ENCODE measurements at regions not wholly inside any gene's neighbourhood (a gene's known extent, or its start where the extent isn't known, plus 50 kb on each side); places are given as distances from the start of the nearest gene placed in this dataset.
A peak's percentile ranks its signal among the peaks of the same experiment; 100 is the strongest.

DNA sequence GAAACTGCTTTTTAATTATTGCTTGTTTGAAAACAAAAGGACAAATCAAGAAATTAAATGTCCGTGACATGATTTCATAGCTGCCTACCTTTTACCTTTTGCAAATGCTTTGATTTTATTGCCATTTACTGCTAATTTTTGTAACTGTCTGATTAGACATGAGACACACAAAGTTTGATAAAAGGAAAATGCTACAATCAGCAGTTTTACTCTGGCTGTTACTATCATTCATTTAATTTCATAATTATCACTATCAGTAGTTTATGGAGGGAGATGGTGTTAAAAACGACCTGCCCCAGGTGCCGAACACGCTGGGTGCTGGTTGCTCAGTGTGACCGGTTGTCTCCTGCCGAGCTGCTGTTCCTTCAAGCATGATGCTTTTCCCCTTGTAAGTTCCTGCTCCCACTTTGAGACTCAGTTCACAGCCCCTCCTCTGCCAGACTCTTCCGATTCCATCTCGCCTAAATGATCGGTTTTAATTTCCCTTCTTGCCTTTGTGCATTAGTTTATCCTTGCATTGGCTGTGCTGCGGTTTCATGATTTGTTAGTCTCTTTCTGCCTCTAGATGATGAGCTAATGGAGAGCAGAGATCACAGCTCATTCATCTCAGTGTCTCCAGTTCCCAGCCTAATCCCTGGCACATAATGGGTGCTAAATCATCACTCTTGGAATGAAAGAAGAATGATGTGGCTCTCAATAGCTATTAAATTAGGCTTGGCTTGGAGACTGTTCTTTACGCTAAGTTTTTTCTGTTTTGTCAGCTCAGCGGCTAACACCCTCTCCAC lies 110.6 kb downstream of the PFKFB3 start:
- no peak overlapping the region for H3K4me3 ChIP-seq (replicated peaks in 1 of 2; ENCODE audit: low read depth in 2 of 2, low read length in 2 of 2)
- TF ChIP-seq, protein P1, sequence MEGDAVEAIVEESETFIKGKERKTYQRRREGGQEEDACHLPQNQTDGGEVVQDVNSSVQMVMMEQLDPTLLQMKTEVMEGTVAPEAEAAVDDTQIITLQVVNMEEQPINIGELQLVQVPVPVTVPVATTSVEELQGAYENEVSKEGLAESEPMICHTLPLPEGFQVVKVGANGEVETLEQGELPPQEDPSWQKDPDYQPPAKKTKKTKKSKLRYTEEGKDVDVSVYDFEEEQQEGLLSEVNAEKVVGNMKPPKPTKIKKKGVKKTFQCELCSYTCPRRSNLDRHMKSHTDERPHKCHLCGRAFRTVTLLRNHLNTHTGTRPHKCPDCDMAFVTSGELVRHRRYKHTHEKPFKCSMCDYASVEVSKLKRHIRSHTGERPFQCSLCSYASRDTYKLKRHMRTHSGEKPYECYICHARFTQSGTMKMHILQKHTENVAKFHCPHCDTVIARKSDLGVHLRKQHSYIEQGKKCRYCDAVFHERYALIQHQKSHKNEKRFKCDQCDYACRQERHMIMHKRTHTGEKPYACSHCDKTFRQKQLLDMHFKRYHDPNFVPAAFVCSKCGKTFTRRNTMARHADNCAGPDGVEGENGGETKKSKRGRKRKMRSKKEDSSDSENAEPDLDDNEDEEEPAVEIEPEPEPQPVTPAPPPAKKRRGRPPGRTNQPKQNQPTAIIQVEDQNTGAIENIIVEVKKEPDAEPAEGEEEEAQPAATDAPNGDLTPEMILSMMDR (IDR thresholded peaks at IDR 0.05; ENCODE audit: low read depth, low read length) = no peak
- DNase-seq (ENCODE audit: low read depth in 2 of 2) = no peak

GRCh38 chr10:6314620-6315205 lies 112.0 kb downstream of the PFKFB3 start:
- H3K4me3 ChIP-seq (replicated peaks in 1 of 2; ENCODE audit: low read depth in 2 of 2, low read length in 2 of 2) = no peak overlapping the region
- TF ChIP-seq, protein P1 (IDR thresholded peaks at IDR 0.05; ENCODE audit: low read depth, low read length) = no peak
- DNase-seq (ENCODE audit: low read depth in 2 of 2) = no peak

DNA sequence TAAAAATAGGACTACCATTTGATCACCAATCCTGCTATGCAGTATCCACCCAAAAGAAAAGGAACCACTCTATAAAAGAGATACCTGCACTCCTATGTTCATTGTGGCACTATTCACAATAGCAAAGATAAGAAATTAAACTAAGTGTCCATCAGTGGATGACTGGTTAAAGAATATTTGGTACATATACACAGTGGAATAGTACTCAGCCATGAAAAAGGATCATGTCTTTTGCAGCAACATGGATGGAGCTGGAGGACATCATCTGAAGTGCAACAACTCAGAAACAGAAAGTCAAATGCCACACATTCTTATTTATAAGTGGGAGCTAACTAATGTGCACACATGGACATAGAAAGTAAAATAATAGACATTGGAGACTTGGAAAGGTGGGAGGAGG lies 116.4 kb downstream of the PFKFB3 start:
- TF ChIP-seq, protein P1 (IDR thresholded peaks at IDR 0.05; ENCODE audit: low read depth, low read length) = no peak

DNA sequence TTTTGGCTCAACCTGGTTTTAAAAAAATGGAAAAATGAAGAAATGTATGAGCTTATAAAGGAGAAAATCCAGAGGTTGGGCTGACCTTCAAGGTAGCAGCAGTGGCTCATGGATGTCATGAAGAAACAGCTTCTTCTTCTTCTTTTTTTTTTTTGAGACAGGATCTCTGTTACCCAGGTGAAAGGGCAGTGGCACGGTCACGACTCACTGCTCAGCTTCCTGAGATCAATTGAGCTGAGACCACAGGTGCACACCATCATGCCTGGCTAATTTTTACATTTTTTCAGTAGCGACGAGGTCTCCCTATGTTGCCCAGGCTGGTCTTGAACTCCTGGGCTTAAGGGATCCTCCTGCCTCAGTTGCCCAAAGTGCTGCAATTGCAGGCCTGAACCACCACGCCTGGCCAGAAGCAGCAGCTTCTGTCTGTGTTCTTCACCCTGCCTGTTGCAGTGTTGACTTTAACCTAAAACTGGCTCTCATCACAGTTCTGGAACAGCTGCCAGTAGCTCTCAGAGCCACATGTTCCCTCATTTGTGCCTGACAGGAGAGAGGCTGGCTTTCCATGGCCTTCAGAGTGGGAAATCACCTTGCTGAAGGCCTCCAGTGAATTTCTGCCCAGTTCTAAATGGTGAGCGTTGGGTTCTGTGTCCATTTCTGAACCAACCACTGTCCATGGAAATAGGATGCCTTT lies 117.7 kb downstream of the PFKFB3 start:
- DNase-seq (ENCODE audit: low read depth in 2 of 2) = no peak
- TF ChIP-seq, protein P1 (IDR thresholded peaks at IDR 0.05; ENCODE audit: low read depth, low read length) = no peak
- H3K4me3 ChIP-seq (replicated peaks in 1 of 2; ENCODE audit: low read depth in 2 of 2, low read length in 2 of 2) = no peak overlapping the region

More for the DNA sequence above, 116.4 kb downstream of the PFKFB3 start:
- no peak overlapping the region for H3K4me3 ChIP-seq (replicated peaks in 1 of 2; ENCODE audit: low read depth in 2 of 2, low read length in 2 of 2)
- DNase-seq (ENCODE audit: low read depth in 2 of 2) = no peak

GRCh38 chr10:6321880-6322279 lies 119.1 kb downstream of the PFKFB3 start:
- H3K4me3 ChIP-seq (replicated peaks in 1 of 2; ENCODE audit: low read depth in 2 of 2, low read length in 2 of 2) = no peak overlapping the region
- DNase-seq (ENCODE audit: low read depth in 2 of 2) = peak; percentile 5 to 54
- TF ChIP-seq, protein P1 (IDR thresholded peaks at IDR 0.05; ENCODE audit: low read depth, low read length) = no peak

DNA sequence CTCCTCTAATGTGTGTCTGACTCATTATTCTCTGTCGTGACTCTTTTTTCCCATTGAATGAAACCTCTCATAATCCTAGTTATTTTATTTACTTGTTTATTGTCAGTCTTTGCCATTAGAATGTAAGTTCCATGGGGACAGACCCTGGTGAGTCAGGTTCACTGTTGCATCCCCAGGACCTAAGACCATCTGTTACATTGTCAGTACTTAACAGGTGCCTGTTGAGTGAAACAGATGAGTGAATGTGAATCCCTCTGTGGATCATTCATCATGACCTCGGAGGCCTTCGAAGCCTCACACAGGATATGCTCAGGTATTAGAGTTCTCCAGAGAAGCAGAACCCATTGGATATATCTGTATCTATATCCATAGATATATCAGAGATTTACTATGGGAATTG lies 120.1 kb downstream of the PFKFB3 start:
- no peak for DNase-seq (ENCODE audit: low read depth in 2 of 2)
- TF ChIP-seq, protein P1 (IDR thresholded peaks at IDR 0.05; ENCODE audit: low read depth, low read length) = no peak

More for the DNA sequence above, 120.1 kb downstream of the PFKFB3 start:
- H3K4me3 ChIP-seq (replicated peaks in 1 of 2; ENCODE audit: low read depth in 2 of 2, low read length in 2 of 2) = no peak overlapping the region
